ENCODE measurements at regions not wholly inside any gene's neighbourhood (a gene's known extent, or its start where the extent isn't known, plus 50 kb on each side); places are given as distances from the start of the nearest gene placed in this dataset.
"Not testable (repeated sequence)": the region's sequence is repeated elsewhere in the genome, so short reads cannot be mapped to it uniquely, and the experiment has no call there.

- DNase-seq: no peak
Observed at GRCh38 chr5:82639393-82640144, 361.4 kb upstream of the RPS23 start.

- no peak for DNase-seq
Observed at GRCh38 chr5:82636591-82636990, 358.4 kb upstream of the RPS23 start.

- no peak for DNase-seq
Observed at GRCh38 chr5:82635561-82636288, 357.6 kb upstream of the RPS23 start.

- no peak for DNase-seq
Observed at GRCh38 chr5:82628364-82628910, 350.3 kb upstream of the RPS23 start.

- DNase-seq: not testable (repeated sequence)
Observed at GRCh38 chr5:82626905-82627591, 348.9 kb upstream of the RPS23 start.

GRCh38 chr5:82626012-82626411 lies 347.9 kb upstream of the RPS23 start:
- not testable (repeated sequence) for DNase-seq

- DNase-seq: no peak
Observed at GRCh38 chr5:82624062-82624461, 345.9 kb upstream of the RPS23 start.

- DNase-seq: no peak
Observed at GRCh38 chr5:82622711-82623514, 344.8 kb upstream of the RPS23 start.

GRCh38 chr5:82622205-82622604 lies 344.1 kb upstream of the RPS23 start:
- no peak for DNase-seq

GRCh38 chr5:82620957-82621600 lies 342.9 kb upstream of the RPS23 start:
- DNase-seq: no peak

GRCh38 chr5:82619097-82619496 lies 340.9 kb upstream of the RPS23 start:
- no peak for DNase-seq

GRCh38 chr5:82614706-82615105 lies 336.6 kb upstream of the RPS23 start:
- DNase-seq: no peak

- no peak for DNase-seq
Observed at GRCh38 chr5:82613891-82614290, 335.7 kb upstream of the RPS23 start.

- DNase-seq: no peak
Observed at GRCh38 chr5:82610686-82611085, 332.5 kb upstream of the RPS23 start.

GRCh38 chr5:82605441-82605973 lies 327.4 kb upstream of the RPS23 start:
- no peak for DNase-seq

GRCh38 chr5:82603033-82603987 lies 325.2 kb upstream of the RPS23 start:
- no peak for DNase-seq

- no peak for DNase-seq
Observed at GRCh38 chr5:82601861-82602260, 323.7 kb upstream of the RPS23 start.

GRCh38 chr5:82601077-82601476 lies 322.9 kb upstream of the RPS23 start:
- no peak for DNase-seq

- DNase-seq: no peak
Observed at GRCh38 chr5:82599692-82600091, 321.5 kb upstream of the RPS23 start.

- no peak for DNase-seq
Observed at GRCh38 chr5:82599030-82599429, 320.9 kb upstream of the RPS23 start.

GRCh38 chr5:82597437-82597836 lies 319.3 kb upstream of the RPS23 start:
- DNase-seq: no peak

Measured in left hindlimb (tissue), 1 donor.